ENCODE measurements at regions not wholly inside any gene's neighbourhood (a gene's known extent, or its start where the extent isn't known, plus 50 kb on each side); places are given as distances from the start of the nearest gene placed in this dataset.
A peak's percentile ranks its signal among the peaks of the same experiment; 100 is the strongest.

- DNase-seq: no peak
These were observed 287.1 kb downstream of the KCNN2 start for GRCh38 chr5:114648940-114649339.

GRCh38 chr5:114644576-114644975, 282.7 kb downstream of the KCNN2 start:
- DNase-seq: no peak

GRCh38 chr5:114636271-114636670, 274.4 kb downstream of the KCNN2 start:
- DNase-seq: no peak

- no peak for DNase-seq
These were observed 273.4 kb downstream of the KCNN2 start for GRCh38 chr5:114634967-114635901.

GRCh38 chr5:114634517-114634916, 272.6 kb downstream of the KCNN2 start:
- DNase-seq: no peak

GRCh38 chr5:114612406-114612805, 250.5 kb downstream of the KCNN2 start:
- no peak for DNase-seq

GRCh38 chr5:114581136-114581535, 219.3 kb downstream of the KCNN2 start:
- peak in 1 of 3 experiments; percentile 0 for DNase-seq

- DNase-seq: no peak
These were observed 204.0 kb downstream of the KCNN2 start for GRCh38 chr5:114565871-114566270.

GRCh38 chr5:114565139-114565538, 203.3 kb downstream of the KCNN2 start:
- DNase-seq: no peak

- no peak for DNase-seq
These were observed 199.5 kb downstream of the KCNN2 start for GRCh38 chr5:114561415-114561814.

All from NCI-H1417 (cell line).